Keratinocyte (primary cell): ENCODE measurements at regions not wholly inside any gene's neighbourhood (a gene's known extent, or its start where the extent isn't known, plus 50 kb on each side); places are given as distances from the start of the nearest gene placed in this dataset.

Experiments
- DNase-seq: peaks from one replicate; pipeline ENCODE4 v3.0.0-alpha.2; 2011; ENCODE audit warnings: low read depth, missing footprints, low spot score
- FAIRE-seq: peaks from 2 replicates; lab custom pipeline; 2011; peaks lifted over from hg19 to GRCh38; lab: Jason Lieb, UNC
- H2AFZ ChIP-seq: 2 replicates; pipeline ENCODE4 v1.6.0; 2012; ENCODE audit warnings: low read length, control low read depth, inconsistent platforms; ENCODE audit not compliant: control insufficient read depth
- H3K27ac ChIP-seq: 2 replicates; pipeline ENCODE4 v1.5.1; 2011; ENCODE audit warnings: low read length; ENCODE audit not compliant: control insufficient read depth, insufficient read depth
- H3K27me3 ChIP-seq: 3 replicates; pipeline ENCODE4 v1.6.0; 2011; ENCODE audit warnings: low read length; ENCODE audit not compliant: control insufficient read depth, insufficient read depth; ENCODE audit errors: extremely low read depth
- H3K36me3 ChIP-seq, 2 experiments: 2 replicates in 1 of 2; 3 replicates in 1 of 2; pipeline ENCODE4 v1.5.1; 2011; ENCODE audit warnings: low read length in 2 of 2, mild to moderate bottlenecking in 1 of 2; ENCODE audit not compliant: control insufficient read depth in 2 of 2, insufficient read depth in 2 of 2; ENCODE audit errors: extremely low read depth in 1 of 2
- H3K4me1 ChIP-seq: 3 replicates; pipeline ENCODE4 v1.5.1; 2011; ENCODE audit warnings: low read length; ENCODE audit not compliant: control insufficient read depth, insufficient read depth; ENCODE audit errors: extremely low read depth
- H3K4me2 ChIP-seq: 3 replicates; pipeline ENCODE4 v1.6.0; 2011; ENCODE audit warnings: low read depth, low read length; ENCODE audit not compliant: control insufficient read depth, insufficient read depth; ENCODE audit errors: extremely low read depth
- H3K4me3 ChIP-seq, 3 experiments: fragments of 200-600 bp in 1 of 3; sonication (generic) in 1 of 3; 2 replicates in 2 of 3; 3 replicates in 1 of 3; pipeline ENCODE4 v1.5.1; 2011 to 2016; ENCODE audit warnings: low read length in 3 of 3, mild to moderate bottlenecking in 3 of 3, control low read depth in 2 of 3, inconsistent platforms in 1 of 3, low read depth in 1 of 3, mixed read lengths in 1 of 3, mixed run types in 1 of 3, moderate library complexity in 1 of 3; ENCODE audit not compliant: control insufficient read depth in 2 of 3, insufficient read depth in 2 of 3; ENCODE audit errors: extremely low read depth in 1 of 3
- H3K79me2 ChIP-seq: 2 replicates; pipeline ENCODE4 v1.6.0; 2012; ENCODE audit warnings: low read length; ENCODE audit not compliant: control insufficient read depth, insufficient read depth
- H3K9ac ChIP-seq: 3 replicates; pipeline ENCODE4 v1.6.0; 2011; ENCODE audit warnings: low read length; ENCODE audit not compliant: control insufficient read depth, insufficient read depth; ENCODE audit errors: extremely low read depth
- H3K9me1 ChIP-seq: 3 replicates; pipeline ENCODE4 v1.6.0; 2011; ENCODE audit warnings: low read length; ENCODE audit not compliant: control insufficient read depth, insufficient read depth; ENCODE audit errors: extremely low read depth
- H3K9me3 ChIP-seq: 2 replicates; pipeline ENCODE4 v1.5.1; 2012; ENCODE audit warnings: low read depth, low read length; ENCODE audit not compliant: control insufficient read depth
- H4K20me1 ChIP-seq: 3 replicates; pipeline ENCODE4 v1.6.0; 2011; ENCODE audit warnings: low read length; ENCODE audit not compliant: control insufficient read depth, insufficient read depth; ENCODE audit errors: extremely low read depth
- CTCF ChIP-seq, 3 experiments: IDR thresholded peaks in 1 of 3; conservative IDR thresholded peaks in 1 of 3; optimal IDR thresholded peaks in 1 of 3; 2 replicates in 2 of 3; 3 replicates in 1 of 3; pipeline versions ENCODE3 to v1.5.1; 2011; ENCODE audit warnings: low read length in 3 of 3, mild to moderate bottlenecking in 3 of 3, moderate library complexity in 2 of 3, control low read depth in 1 of 3, inconsistent platforms in 1 of 3; ENCODE audit not compliant: insufficient read depth in 2 of 3; ENCODE audit errors: extremely low read depth in 1 of 3
- EZH2 ChIP-seq: IDR thresholded peaks from one replicate; pipeline ENCODE4 v1.6.1; 2012; ENCODE audit warnings: inconsistent platforms, mild to moderate bottlenecking, low read length, moderate library complexity
- dilution Hi-C: fragments of 300-500 bp; cut with MboI; formaldehyde crosslinking; loops from one replicate; pipeline ENCODE4 v1.7.0; 2020; ENCODE audit warnings: low sequenced_read_pairs; ENCODE audit not compliant: extremely low pct_ligation_motif_present

DNA sequence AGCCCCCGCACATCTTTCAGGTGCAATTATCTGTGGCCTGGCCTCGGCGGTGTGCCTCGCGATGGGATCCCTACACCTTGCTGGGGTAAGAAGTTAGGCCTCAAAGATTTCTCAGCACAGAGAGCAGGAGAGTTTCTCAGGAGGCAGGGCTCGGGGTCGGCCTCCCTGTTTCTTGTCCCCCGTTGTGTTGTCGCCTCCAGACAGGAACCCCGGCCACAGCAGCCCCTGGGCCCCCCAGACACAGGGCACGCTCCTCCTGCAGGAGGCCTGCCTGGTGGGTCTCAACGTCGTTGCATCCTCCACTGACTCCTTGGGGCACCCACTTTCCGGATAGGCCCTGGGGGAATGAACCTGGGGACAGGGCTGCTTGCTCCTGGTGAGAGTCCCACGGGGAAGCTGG is 229.1 kb upstream of the SHH start:
- dilution Hi-C loops, result no loop called here
- no peak overlapping the region for H3K4me2 ChIP-seq
- no peak overlapping the region for H3K4me3 ChIP-seq
- DNase-seq (no peak), FAIRE-seq (no peak)
- H4K20me1 ChIP-seq, result no peaks in the 10 kb centered on the region
- peaks cover 5% of the 10 kb centered on the region for H3K27me3 ChIP-seq
- no peak overlapping the region for H3K9ac ChIP-seq
- no peaks in the 10 kb centered on the region for H3K36me3 ChIP-seq
- H3K9me3 ChIP-seq, result peaks cover 3% of the 10 kb centered on the region
- H2AFZ ChIP-seq, result no peak overlapping the region
- no peaks in the 10 kb centered on the region for H3K79me2 ChIP-seq
- TF ChIP-seq CTCF (optimal IDR thresholded peaks at IDR 0.05 in 1 of 3, IDR thresholded peaks at IDR 0.05 in 1 of 3, conservative IDR thresholded peaks at IDR 0.05 in 1 of 3; ENCODE audit: extremely low read depth in 1 of 3, insufficient read depth in 2 of 3, low read length in 3 of 3), result no peak
- no peak for TF ChIP-seq EZH2
- no peaks in the 10 kb centered on the region for H3K4me1 ChIP-seq
- no peaks in the 10 kb centered on the region for H3K9me1 ChIP-seq
- no peak overlapping the region for H3K27ac ChIP-seq

DNA sequence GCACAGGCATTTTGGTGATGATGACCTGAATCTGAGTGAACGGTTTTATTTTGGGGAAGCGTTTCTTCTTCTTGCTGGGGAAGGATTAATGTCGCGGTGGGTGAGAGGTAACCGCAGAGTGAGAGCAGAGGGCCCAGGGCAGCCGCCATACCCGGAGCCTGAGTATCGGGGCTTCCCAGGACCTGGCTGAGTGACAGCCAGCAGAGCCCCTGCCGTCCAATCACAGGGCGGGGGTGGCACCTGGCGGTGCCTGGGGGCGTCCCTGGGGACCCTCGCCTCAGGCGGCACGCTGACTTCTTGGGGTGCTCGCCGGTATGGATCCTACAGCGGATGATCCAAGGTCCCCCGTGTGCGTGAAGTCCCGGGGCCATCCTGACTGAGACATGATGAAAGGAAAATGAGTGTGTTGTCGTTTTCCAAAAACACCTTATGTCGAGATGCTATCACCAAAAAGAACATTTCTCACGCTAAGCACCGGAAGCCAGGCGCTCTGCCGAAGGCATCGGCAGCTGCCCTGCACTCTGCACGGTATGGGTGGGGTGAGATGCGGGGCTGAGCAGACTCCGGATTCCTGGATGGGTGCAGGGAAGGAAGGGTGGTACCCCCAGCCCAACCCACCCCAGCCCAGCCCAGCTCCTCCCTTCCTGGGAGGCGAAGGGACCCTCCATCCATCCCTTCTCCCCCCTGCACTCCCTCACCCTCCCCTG is 227.9 kb upstream of the SHH start:
- no peaks in the 10 kb centered on the region for H3K4me1 ChIP-seq
- H3K9me3 ChIP-seq, result peaks cover 3% of the 10 kb centered on the region
- no peak overlapping the region for H3K4me2 ChIP-seq
- no peak for TF ChIP-seq EZH2
- TF ChIP-seq CTCF (optimal IDR thresholded peaks at IDR 0.05 in 1 of 3, IDR thresholded peaks at IDR 0.05 in 1 of 3, conservative IDR thresholded peaks at IDR 0.05 in 1 of 3; ENCODE audit: extremely low read depth in 1 of 3, insufficient read depth in 2 of 3, low read length in 3 of 3), result no peak
- no peak for DNase-seq
- H4K20me1 ChIP-seq, result no peaks in the 10 kb centered on the region
- dilution Hi-C loops, result no loop called here
- no peaks in the 10 kb centered on the region for H3K9me1 ChIP-seq
- H3K9ac ChIP-seq, result no peak overlapping the region
- H3K27me3 ChIP-seq, result peaks cover 5% of the 10 kb centered on the region
- no peak overlapping the region for H3K27ac ChIP-seq
- H3K4me3 ChIP-seq, result no peak overlapping the region
- no peak overlapping the region for H2AFZ ChIP-seq
- H3K36me3 ChIP-seq, result no peaks in the 10 kb centered on the region
- FAIRE-seq, result no peak
- H3K79me2 ChIP-seq, result no peaks in the 10 kb centered on the region
